Thyroid gland (tissue), 4 donors: ENCODE measurements at regions not wholly inside any gene's neighbourhood (a gene's known extent, or its start where the extent isn't known, plus 50 kb on each side); places are given as distances from the start of the nearest gene placed in this dataset.

Experiments used
- POLR2A ChIP-seq, 2 donors: fragments of 450-650 bp; IDR thresholded peaks; one replicate each; pipeline ENCODE4 v1.6.1; 2017; ENCODE audit warnings: antibody characterized with exemption in 2 of 2, mild to moderate bottlenecking in 2 of 2, moderate library complexity in 1 of 2
- TF ChIP-seq, protein P1 (sequence below), 6 experiments: fragments of 200-600 bp in 3 of 6; fragments of 450-650 bp in 3 of 6; sonication (generic) in 3 of 6; IDR thresholded peaks; one replicate each; pipeline ENCODE4 v1.5.1; 2016 to 2019; ENCODE audit warnings: antibody characterized with exemption in 6 of 6, mild to moderate bottlenecking in 2 of 6, inconsistent platforms in 1 of 6, moderate library complexity in 1 of 6

DNA sequence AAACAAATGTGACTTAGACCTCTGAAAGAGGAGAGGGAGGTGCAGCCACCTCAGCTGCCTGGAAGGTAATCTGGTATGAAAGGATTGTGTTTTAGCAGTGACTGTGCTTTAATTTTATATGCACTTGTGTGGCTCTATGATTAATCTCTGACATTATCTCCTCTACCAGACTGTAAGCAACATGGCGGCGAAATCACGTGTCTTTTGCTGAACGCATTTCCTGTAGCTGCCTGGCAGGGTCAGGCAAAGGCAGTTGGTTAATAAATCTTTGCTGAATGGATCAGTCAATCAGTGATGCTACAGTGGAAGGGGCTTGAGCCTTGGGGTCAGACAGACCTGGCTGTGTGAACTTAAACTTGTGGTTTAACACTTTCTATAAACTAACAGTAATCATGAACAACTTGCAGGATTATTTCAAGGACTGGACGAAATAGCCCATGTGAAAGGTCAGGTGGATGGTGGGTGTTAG lies 96.9 kb downstream of the ADSS2 start:
- TF ChIP-seq, protein P1, sequence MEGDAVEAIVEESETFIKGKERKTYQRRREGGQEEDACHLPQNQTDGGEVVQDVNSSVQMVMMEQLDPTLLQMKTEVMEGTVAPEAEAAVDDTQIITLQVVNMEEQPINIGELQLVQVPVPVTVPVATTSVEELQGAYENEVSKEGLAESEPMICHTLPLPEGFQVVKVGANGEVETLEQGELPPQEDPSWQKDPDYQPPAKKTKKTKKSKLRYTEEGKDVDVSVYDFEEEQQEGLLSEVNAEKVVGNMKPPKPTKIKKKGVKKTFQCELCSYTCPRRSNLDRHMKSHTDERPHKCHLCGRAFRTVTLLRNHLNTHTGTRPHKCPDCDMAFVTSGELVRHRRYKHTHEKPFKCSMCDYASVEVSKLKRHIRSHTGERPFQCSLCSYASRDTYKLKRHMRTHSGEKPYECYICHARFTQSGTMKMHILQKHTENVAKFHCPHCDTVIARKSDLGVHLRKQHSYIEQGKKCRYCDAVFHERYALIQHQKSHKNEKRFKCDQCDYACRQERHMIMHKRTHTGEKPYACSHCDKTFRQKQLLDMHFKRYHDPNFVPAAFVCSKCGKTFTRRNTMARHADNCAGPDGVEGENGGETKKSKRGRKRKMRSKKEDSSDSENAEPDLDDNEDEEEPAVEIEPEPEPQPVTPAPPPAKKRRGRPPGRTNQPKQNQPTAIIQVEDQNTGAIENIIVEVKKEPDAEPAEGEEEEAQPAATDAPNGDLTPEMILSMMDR (IDR thresholded peaks at IDR 0.05) = no peak
- no peak for TF ChIP-seq POLR2A (IDR thresholded peaks at IDR 0.05)
